Stimulated activated CD4-positive, alpha-beta T cell treated with anti-CD3 and anti-CD28 coated beads, TNF-alpha, amount 100 ng/mL, for 1 hour (primary cell): ENCODE measurements at regions not wholly inside any gene's neighbourhood (a gene's known extent, or its start where the extent isn't known, plus 50 kb on each side); places are given as distances from the start of the nearest gene placed in this dataset.
"Not testable (repeated sequence)": the region's sequence is repeated elsewhere in the genome, so short reads cannot be mapped to it uniquely, and the experiment has no call there.

Experiments used
- DNase-seq, 3 donors: peaks; one replicate each; pipeline ENCODE4 v3.0.0-alpha.2; 2020; ENCODE audit warnings: low read depth in 3 of 3, low spot score in 1 of 3

DNA sequence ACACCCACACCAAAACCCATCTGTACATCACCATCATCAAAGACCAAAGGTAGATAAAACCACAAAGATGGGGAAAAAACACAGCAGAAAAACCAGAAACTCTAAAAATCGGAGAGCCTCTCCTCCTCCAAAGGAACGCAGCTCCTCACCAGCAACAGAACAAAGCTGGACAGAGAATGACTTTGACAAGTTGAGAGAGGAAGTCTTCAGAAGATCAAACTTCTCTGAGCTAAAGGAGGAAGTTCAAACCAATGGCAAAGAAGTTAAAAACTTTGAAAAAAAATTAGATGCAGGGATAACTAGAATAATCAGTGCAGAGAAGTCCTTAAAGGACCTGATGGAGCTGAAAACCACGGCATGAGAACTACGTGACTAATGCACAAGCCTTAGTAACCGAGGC lies 247.5 kb upstream of the ERBB4 start:
- DNase-seq, result not testable (repeated sequence)

DNA sequence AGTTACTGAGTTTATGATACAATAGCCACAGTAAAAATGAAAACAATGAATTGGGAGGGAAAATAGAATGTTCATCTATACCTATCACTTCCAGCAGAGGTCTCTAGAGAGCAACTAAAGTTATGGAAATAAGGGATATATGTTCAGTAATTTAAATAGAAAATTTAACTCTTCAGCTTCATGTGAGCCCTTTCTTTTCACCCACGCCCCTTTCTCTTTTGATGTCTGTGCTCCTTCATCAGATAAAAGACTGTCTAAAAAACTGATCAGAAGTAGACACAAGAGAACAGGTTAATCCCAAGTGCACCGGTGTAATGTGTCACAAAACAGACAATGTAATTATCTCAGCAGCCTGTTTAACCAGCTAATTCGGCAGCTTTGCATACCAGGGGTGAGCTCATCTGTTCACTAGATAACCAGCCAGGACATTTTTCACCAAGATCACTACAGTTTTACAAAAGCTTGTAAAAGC lies 238.5 kb upstream of the ERBB4 start:
- no peak for DNase-seq

DNA sequence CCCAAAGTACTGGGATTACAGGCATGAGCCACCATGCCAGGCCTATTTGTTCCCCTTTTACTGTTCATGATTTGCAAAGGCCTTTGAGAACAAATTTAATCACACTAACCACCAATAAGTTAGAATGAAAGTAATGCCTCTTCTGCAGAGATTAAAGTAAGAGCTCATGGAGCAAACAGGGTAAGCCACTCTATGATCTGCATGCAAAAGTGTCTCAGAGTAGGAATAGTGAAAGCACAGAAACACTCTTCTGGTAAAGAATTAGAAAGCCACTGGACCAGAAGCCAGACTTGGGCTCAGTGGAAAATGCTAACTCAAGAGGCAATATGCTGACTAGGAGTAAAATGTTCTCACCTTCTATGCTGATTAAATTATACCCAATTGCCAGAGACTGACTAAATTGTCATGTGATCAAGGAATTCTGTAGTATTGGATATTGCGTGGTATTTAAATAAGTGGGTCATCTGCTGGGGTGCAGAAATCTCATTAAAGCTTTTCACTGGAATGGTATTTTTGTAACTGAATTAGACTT lies 235.3 kb upstream of the ERBB4 start:
- DNase-seq, result no peak

DNA sequence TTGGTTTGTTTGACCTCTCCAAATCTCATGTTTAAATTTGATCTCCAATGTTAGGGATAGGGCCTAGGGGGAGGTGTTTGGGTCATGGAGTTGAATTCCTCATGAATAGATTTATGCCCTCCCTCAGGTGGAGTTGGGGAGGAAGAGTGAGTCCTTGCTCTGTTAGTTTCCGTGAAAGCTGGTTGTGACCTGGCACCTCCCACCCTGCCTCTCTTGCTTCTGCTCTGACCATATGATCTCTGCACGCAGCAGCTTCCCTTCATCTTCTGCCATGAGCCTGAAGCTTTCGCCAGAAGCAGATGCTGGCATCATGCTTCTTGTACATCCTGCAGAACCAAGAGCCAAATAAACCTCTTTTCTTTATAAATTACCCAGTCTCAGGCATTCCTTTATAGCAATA lies 231.6 kb upstream of the ERBB4 start:
- DNase-seq, result no peak

DNA sequence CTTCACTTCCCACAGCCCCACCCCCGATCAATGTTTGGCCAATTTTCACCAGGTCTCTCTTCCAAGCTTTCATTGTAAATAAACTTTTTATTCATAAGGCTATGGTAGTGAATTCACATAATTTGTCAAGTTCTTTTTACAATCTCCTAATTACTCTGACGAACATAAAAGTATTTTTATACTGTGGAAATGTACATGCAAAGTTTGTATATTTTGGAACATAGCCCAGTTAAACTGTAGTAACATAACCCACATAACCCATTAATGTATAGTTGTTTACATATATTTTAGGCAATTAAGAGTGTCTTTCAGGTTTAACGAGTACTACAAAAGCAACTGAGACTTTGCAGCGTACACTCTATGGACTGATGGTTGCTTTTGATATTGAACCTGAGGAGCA lies 228.3 kb upstream of the ERBB4 start:
- DNase-seq, result no peak

DNA sequence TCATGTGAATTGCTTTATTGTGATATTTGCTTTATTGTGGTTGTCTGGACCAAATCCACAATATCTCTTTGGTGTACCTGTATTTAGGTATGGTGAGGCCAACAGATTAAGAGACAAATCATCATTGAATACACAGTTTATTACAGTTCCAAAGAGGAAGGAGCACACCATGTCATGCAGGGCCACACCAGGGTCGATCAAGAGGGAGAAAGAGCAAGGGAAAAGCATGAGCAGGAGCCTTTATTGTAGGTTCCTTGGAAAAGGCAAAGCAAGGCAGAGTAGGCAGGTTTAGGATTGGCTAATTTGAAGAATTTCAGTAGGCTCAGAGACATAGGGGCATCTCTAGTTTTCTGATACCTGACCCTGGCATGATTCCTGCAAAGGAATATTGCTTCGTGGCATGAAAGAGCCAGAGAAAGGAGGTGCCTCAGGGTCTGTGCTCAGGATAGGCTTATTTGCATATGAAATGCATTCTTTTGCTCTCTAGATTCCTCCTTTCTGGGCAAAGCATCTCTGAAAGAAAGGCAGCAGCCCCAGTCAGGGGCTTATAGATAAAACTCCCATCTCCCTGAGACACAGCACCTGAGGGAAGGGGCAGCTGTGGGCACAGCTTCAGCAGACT lies 214.2 kb upstream of the ERBB4 start:
- DNase-seq, result no peak

DNA sequence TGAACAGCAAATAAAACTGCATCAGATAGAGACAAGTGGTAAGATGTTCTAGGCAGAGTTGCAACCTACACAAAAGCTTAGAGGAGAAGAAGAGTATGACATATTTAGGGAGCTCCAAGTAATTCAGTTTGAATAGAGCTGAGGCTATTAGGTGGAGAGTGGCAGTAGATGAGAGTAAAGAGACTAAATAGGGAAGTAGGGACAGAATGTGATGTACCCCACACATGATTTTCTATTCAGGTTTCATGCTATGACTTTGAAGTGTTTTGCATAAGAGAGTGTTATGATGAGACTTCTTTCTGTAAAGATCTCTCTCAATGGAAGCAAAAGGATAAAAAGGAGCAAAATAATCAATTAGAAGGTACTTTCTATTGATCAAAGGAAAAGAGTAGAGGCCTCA lies 206.8 kb upstream of the ERBB4 start:
- DNase-seq, result no peak

DNA sequence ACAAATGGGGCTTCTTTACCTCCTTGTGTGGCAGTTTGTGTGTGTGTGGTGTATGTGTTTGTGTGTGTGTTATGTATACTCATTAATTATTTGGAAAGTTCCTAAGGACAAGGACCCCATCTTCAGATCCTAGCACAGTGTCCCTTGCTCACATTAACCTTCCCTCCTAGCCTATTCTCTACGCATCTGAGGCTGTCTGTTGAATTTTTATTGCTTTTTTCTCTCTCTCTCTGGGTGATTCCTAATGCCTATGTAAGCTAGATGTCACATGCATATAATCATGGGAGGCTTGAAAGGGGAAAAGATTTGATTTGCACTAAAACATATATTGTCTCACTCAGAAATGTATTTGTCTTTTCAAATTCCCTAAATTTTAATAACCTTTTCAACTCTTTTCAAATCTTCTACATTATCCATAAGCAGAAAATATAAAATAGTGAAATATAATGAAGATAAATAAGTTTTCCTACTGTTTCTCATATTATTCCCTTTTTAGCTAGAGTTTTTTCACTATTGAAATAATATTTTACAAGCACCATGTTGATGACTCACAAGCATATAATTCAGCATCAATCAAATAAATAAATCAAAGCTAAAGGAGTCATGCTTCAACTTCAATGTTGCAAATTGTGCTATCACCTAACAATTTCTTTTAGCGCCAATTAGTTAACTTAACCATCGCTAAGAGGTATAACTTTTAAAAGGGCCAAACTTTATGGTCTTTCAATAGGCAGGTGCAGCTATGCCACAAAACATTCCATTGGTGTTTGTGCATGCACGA lies 199.0 kb upstream of the ERBB4 start:
- DNase-seq, result no peak

DNA sequence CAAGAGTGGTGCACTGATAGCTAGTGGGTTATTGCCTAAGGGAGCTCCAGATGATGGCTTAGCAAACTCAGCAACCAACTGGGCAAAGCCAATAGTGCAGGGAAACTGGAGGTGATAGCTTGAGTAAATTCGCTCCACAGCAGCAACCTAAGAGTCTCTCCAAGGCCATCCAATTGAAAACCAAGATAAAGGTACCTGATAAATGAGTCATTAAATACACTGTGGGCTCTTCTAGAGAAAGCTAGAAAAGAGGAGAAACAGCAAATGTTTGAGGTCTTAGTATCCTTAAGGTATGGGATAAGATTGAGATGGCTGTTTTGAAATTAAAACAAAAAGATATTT lies 197.8 kb upstream of the ERBB4 start:
- DNase-seq, result no peak

DNA sequence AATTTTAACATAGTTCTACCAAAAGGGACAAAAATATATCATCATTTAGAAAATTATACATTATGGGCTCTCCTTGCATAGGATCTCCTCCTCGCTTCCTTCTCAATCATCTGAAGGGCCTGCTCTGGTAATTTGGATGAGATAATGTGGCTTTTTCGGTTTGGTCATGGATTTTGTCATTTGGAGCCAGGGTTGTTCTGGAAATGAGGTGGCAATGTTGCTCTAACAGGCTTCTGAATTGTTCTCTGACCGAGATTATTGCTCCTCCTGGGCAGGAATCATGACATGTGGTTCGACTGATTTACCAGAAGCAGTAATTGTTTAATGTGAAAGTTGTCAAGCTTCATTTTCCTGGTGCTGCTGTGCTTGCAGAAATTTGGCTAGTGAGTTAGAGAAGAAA lies 194.7 kb upstream of the ERBB4 start:
- DNase-seq, result no peak

DNA sequence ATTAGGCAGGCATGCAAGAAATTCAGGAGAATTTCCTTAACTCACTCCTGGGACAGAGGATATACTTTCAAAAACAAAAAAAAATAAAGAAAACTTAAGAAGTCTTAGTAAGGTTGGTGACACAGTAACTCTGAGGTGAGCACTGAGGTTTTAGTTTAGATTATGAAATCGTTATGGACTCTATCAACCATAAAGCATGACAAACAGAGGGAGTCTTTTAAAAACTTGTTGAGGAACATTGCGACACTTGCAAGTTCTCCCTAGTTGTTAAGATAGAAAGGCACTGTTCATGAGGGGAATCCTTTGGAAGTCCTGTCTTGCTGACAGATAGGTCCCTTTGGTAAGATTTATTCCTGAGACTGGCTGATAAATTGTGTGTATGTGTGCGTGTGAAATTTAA lies 194.3 kb upstream of the ERBB4 start:
- DNase-seq, result no peak

DNA sequence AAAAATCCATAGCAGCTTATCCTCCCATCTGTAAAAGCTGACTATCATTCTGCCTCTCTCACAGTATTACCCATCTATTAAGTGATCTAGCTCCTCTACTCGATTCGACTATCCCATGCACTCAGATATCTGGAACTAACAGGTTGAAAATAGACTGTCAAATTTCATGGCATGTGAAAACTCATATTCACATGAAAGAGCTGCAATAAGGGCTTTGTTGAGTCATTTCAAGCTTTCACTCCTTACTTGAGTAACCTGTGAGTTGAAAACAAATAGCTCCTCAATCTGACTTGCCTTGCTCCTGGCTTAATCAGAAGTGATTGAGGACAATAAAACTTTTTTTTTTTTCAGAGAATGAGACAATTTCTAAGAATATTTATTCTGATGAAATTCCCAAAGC lies 192.4 kb upstream of the ERBB4 start:
- DNase-seq, result no peak

DNA sequence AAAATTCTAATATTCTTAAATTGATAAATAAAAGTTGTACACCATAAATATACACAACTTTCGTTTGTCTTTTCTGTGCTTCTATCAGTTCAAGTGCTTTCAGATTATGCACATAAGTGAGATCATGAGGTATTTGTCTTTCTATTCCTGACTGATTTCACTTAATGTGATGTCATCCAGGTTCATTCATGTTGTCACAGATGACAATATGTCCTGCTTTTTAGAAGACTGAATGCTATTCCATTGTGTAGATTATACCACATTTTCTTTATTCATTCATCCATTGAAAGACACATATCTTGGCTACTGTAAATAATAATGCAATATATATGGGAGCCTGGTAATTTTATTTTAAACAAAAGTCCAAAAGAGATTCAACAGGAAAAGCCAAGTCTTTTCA lies 190.1 kb upstream of the ERBB4 start:
- no peak for DNase-seq

DNA sequence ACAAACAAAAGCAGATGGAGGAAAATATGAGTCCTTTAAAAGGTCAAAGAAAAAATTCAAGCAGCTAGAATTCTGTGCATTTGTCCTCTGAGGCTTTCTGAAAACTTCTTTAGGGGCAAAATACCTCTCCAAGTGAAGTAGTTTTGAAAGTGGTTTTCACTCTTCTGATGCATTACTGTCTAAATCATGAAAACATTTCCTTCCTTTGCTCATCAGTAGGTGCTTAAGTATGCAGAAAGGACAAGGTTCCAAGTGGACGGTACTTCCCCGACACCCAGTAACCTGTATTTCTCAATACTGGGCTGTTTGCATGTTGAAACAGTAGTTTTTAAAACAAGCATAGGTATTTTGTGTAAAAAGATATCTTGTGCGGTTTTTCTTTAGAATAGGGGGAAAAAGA lies 189.1 kb upstream of the ERBB4 start:
- DNase-seq, result no peak

DNA sequence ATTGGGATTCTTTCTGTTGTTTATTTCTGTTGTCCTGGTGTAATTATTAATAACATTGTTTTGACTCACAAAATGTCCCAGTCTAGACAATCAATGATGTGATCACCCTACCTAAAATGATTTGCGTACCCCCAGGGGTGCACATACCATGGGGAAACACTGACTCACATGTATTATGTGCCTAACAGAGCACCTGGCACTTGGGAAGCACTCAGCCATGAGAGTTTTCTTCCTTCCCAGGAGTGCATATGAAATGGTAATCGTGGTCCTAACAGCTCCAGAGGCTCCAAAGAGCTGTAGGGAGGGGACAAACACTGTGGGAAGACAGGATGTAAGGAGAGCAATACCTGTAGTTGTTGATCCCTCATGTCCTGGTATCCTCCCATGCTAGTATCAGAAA lies 187.8 kb upstream of the ERBB4 start:
- DNase-seq, result no peak

DNA sequence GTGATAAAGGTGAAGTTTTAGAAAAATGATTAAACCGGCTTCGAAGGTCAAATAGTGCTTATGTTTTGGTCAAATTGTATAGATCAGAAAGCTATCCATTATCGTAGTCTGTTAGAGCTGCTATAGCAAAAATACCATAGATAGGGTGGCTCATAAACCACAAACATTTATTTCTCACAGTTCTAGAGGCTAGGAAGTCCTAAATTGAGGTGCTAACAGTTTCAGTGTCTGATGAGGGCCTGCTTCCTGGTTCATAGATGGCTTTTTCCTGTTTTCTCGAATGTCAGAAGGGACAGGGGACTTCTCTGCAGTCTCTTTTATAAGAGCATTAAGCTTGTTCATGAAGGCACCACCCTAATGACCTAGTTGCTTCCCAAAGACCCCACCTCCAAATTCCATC lies 186.6 kb upstream of the ERBB4 start:
- no peak for DNase-seq

DNA sequence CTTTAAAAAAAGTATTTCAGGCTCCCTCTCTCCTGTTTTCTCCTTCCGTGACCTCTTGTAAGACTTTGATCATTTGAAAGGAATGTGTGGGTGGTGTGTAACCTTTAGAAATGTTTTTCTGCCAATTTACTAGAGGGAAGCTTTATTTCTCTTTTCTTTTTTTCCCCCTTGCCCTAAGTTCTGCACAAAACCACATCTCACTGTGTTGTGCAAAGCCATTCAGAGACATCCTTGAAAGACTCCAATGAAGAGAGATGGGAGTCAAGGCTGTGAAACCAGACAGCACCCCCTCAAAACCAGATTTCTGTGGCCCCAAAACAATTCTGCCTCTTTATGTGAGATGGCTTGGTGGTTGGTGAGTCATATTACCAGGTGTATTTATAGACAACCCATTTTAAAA lies 184.6 kb upstream of the ERBB4 start:
- DNase-seq, result no peak

DNA sequence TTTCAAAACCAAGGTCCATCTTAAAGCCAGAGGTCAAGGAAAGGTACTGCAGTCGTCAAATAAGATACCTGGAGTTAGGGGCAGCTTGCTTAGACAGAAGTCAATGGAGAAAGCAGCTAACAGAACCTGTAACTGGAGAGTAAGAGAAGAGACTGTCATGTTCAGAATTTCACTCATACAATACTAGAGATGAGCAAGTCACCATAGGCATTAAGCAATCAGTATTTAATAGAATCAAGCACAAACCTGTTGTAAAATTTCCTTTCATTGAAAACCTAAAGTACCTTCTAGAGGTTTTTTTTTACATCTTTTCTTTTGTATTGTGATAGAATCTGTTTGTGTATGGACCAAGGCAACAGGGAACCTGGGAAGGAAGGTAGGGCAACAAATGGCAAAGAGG lies 183.4 kb upstream of the ERBB4 start:
- no peak for DNase-seq

DNA sequence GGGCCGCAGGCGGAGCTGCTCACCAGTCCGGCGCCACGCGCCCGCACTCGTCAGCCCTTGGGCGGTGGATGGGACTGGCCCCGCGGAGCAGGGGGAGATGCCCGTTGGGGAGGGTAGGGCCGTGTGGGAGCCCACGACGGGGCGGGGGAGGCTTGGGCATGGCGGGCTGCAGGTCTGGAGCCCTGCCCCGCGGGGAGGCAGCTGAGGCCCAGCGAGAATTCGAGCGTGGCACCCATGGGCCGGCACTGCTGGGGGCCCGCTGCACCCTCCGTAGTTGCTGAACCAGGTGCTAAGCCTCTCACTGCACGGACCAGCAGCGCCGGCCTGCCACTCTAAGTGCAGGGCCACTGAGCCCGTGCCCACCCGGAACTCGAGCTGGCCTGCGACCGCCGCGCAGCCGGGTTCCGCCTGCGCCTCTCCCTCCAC lies 182.4 kb upstream of the ERBB4 start:
- DNase-seq, result no peak

DNA sequence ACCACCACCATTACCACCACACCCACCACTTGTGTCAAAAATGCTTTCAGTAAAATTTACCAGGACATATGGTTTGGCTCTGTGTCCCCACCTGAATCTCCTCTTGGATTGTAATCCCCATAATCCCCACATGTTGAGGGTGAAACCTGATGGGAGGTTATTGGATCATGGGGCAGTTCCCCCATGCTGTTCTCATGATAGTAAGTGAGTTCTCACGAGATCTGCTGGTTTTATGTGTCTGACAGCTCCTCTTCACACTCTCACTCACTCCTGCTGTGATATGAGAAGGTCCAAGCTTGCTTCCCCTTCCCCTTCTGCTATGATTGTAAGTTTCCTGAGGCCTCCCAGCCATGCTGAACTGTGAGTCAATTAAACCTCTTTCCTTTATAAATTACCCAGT lies 176.8 kb upstream of the ERBB4 start:
- DNase-seq, result not testable (repeated sequence)

DNA sequence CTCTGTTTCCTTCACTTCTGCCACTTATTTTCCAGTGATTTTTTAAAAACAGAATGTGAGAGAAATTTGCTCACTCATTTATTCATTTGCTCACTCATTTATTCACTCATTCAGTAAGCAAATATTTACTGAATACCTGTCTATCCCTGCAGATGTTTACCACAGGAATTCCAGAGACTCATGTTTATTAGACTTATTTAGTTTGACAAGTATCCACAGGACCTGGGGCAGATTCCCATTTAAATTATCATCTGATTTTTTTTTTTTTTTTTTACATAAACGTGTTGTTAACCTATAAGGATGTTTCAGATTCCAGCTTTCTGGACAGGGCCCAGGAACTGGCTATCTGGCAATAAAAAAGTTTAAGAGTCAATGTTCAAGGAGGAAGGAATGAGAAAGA lies 175.1 kb upstream of the ERBB4 start:
- DNase-seq, result no peak

DNA sequence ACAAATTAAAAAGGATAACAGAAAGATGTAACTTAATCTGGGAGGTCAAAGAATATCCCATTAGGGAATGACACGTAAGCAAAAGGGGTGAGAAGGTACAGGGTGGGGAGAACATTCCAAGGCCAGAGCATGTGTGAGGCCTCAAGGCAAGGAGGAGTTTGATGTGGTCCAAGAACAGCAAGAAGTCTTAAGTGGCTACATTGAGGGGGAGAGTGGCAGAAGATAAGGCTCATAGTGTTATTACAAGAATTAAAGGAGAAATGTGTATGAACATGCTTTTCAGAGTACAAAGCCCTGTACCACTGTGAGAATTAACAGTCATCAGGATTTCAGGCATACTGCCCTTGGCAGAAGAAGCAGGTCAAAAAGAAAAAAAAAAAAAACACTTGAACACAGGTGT lies 174.4 kb upstream of the ERBB4 start:
- DNase-seq, result no peak

DNA sequence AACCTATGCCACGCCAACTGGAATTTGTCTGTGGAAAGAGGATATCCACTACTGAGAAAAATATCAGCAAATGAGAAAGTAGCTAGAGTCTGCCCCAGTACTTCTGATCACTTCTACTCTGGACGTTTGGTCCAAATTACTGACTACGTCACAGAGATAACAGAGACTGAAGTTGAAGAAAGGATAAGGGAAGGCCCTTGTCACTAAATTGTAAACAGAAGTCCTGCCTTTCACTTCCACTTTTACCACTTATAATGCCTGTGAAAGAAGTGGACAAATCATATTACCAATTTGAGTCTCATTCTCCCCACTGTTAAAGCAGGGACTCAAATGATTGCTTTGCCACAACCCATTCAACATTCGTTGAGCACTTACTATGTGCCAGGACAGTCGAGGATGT lies 173.9 kb upstream of the ERBB4 start:
- DNase-seq, result no peak
